Keratinocyte (primary cell): ENCODE measurements at regions not wholly inside any gene's neighbourhood (a gene's known extent, or its start where the extent isn't known, plus 50 kb on each side); places are given as distances from the start of the nearest gene placed in this dataset.

Experiments
- DNase-seq: peaks from one replicate; pipeline ENCODE4 v3.0.0-alpha.2; 2011; ENCODE audit warnings: low read depth, missing footprints, low spot score
- FAIRE-seq: peaks from 2 replicates; lab custom pipeline; 2011; peaks lifted over from hg19 to GRCh38; lab: Jason Lieb, UNC
- H2AFZ ChIP-seq: 2 replicates; pipeline ENCODE4 v1.6.0; 2012; ENCODE audit warnings: low read length, control low read depth, inconsistent platforms; ENCODE audit not compliant: control insufficient read depth
- H3K27ac ChIP-seq: 2 replicates; pipeline ENCODE4 v1.5.1; 2011; ENCODE audit warnings: low read length; ENCODE audit not compliant: control insufficient read depth, insufficient read depth
- H3K27me3 ChIP-seq: 3 replicates; pipeline ENCODE4 v1.6.0; 2011; ENCODE audit warnings: low read length; ENCODE audit not compliant: control insufficient read depth, insufficient read depth; ENCODE audit errors: extremely low read depth
- H3K36me3 ChIP-seq, 2 experiments: 2 replicates in 1 of 2; 3 replicates in 1 of 2; pipeline ENCODE4 v1.5.1; 2011; ENCODE audit warnings: low read length in 2 of 2, mild to moderate bottlenecking in 1 of 2; ENCODE audit not compliant: control insufficient read depth in 2 of 2, insufficient read depth in 2 of 2; ENCODE audit errors: extremely low read depth in 1 of 2
- H3K4me1 ChIP-seq: 3 replicates; pipeline ENCODE4 v1.5.1; 2011; ENCODE audit warnings: low read length; ENCODE audit not compliant: control insufficient read depth, insufficient read depth; ENCODE audit errors: extremely low read depth
- H3K4me2 ChIP-seq: 3 replicates; pipeline ENCODE4 v1.6.0; 2011; ENCODE audit warnings: low read depth, low read length; ENCODE audit not compliant: control insufficient read depth, insufficient read depth; ENCODE audit errors: extremely low read depth
- H3K4me3 ChIP-seq, 3 experiments: fragments of 200-600 bp in 1 of 3; sonication (generic) in 1 of 3; 2 replicates in 2 of 3; 3 replicates in 1 of 3; pipeline ENCODE4 v1.5.1; 2011 to 2016; ENCODE audit warnings: low read length in 3 of 3, mild to moderate bottlenecking in 3 of 3, control low read depth in 2 of 3, inconsistent platforms in 1 of 3, low read depth in 1 of 3, mixed read lengths in 1 of 3, mixed run types in 1 of 3, moderate library complexity in 1 of 3; ENCODE audit not compliant: control insufficient read depth in 2 of 3, insufficient read depth in 2 of 3; ENCODE audit errors: extremely low read depth in 1 of 3
- H3K79me2 ChIP-seq: 2 replicates; pipeline ENCODE4 v1.6.0; 2012; ENCODE audit warnings: low read length; ENCODE audit not compliant: control insufficient read depth, insufficient read depth
- H3K9ac ChIP-seq: 3 replicates; pipeline ENCODE4 v1.6.0; 2011; ENCODE audit warnings: low read length; ENCODE audit not compliant: control insufficient read depth, insufficient read depth; ENCODE audit errors: extremely low read depth
- H3K9me1 ChIP-seq: 3 replicates; pipeline ENCODE4 v1.6.0; 2011; ENCODE audit warnings: low read length; ENCODE audit not compliant: control insufficient read depth, insufficient read depth; ENCODE audit errors: extremely low read depth
- H3K9me3 ChIP-seq: 2 replicates; pipeline ENCODE4 v1.5.1; 2012; ENCODE audit warnings: low read depth, low read length; ENCODE audit not compliant: control insufficient read depth
- H4K20me1 ChIP-seq: 3 replicates; pipeline ENCODE4 v1.6.0; 2011; ENCODE audit warnings: low read length; ENCODE audit not compliant: control insufficient read depth, insufficient read depth; ENCODE audit errors: extremely low read depth
- CTCF ChIP-seq, 3 experiments: IDR thresholded peaks in 1 of 3; conservative IDR thresholded peaks in 1 of 3; optimal IDR thresholded peaks in 1 of 3; 2 replicates in 2 of 3; 3 replicates in 1 of 3; pipeline versions ENCODE3 to v1.5.1; 2011; ENCODE audit warnings: low read length in 3 of 3, mild to moderate bottlenecking in 3 of 3, moderate library complexity in 2 of 3, control low read depth in 1 of 3, inconsistent platforms in 1 of 3; ENCODE audit not compliant: insufficient read depth in 2 of 3; ENCODE audit errors: extremely low read depth in 1 of 3
- EZH2 ChIP-seq: IDR thresholded peaks from one replicate; pipeline ENCODE4 v1.6.1; 2012; ENCODE audit warnings: inconsistent platforms, mild to moderate bottlenecking, low read length, moderate library complexity
- dilution Hi-C: fragments of 300-500 bp; cut with MboI; formaldehyde crosslinking; loops from one replicate; pipeline ENCODE4 v1.7.0; 2020; ENCODE audit warnings: low sequenced_read_pairs; ENCODE audit not compliant: extremely low pct_ligation_motif_present

GRCh38 chr12:93184672-93185368, 192.9 kb upstream of the NUDT4 start:
- Histone ChIP-seq H3K27me3 (no peaks in the 10 kb centered on the region), H4K20me1 (no peaks in the 10 kb centered on the region), H2AFZ (no peak overlapping the region), H3K4me1 (no peaks in the 10 kb centered on the region), H3K27ac (no peak overlapping the region), H3K79me2 (no peaks in the 10 kb centered on the region), H3K4me3 (no peak overlapping the region), H3K36me3 (no peaks in the 10 kb centered on the region), H3K9me1 (no peaks in the 10 kb centered on the region), H3K4me2 (no peak overlapping the region), H3K9ac (no peak overlapping the region), H3K9me3 (no peaks in the 10 kb centered on the region)
- DNase-seq (no peak), FAIRE-seq (no peak)
- TF ChIP-seq CTCF (optimal IDR thresholded peaks at IDR 0.05 in 1 of 3, IDR thresholded peaks at IDR 0.05 in 1 of 3, conservative IDR thresholded peaks at IDR 0.05 in 1 of 3; ENCODE audit: extremely low read depth in 1 of 3, insufficient read depth in 2 of 3, low read length in 3 of 3) (no peak), EZH2 (no peak)
- dilution Hi-C loops: no loop called here

- H2AFZ ChIP-seq: no peak overlapping the region
- H3K36me3 ChIP-seq: no peaks in the 10 kb centered on the region
- H4K20me1 ChIP-seq: no peaks in the 10 kb centered on the region
- no peak overlapping the region for H3K4me2 ChIP-seq
- H3K4me1 ChIP-seq: no peaks in the 10 kb centered on the region
- DNase-seq (no peak), FAIRE-seq (no peak)
- H3K9ac ChIP-seq: no peak overlapping the region
- TF ChIP-seq EZH2: no peak
- TF ChIP-seq CTCF (optimal IDR thresholded peaks at IDR 0.05 in 1 of 3, IDR thresholded peaks at IDR 0.05 in 1 of 3, conservative IDR thresholded peaks at IDR 0.05 in 1 of 3; ENCODE audit: extremely low read depth in 1 of 3, insufficient read depth in 2 of 3, low read length in 3 of 3): no peak
- H3K27me3 ChIP-seq: no peaks in the 10 kb centered on the region
- H3K9me1 ChIP-seq: no peaks in the 10 kb centered on the region
- H3K79me2 ChIP-seq: no peaks in the 10 kb centered on the region
- H3K27ac ChIP-seq: no peak overlapping the region
- dilution Hi-C loops: no loop called here
- no peak overlapping the region for H3K4me3 ChIP-seq
- H3K9me3 ChIP-seq: no peaks in the 10 kb centered on the region
Measured at GRCh38 chr12:93185369-93185741, 192.4 kb upstream of the NUDT4 start.
